Esophagus muscularis mucosa (tissue), 4 donors: ENCODE measurements at regions not wholly inside any gene's neighbourhood (a gene's known extent, or its start where the extent isn't known, plus 50 kb on each side); places are given as distances from the start of the nearest gene placed in this dataset.
"Not testable (repeated sequence)": the region's sequence is repeated elsewhere in the genome, so short reads cannot be mapped to it uniquely, and the experiment has no call there.

Experiments
- DNase-seq: peaks from one replicate; pipeline ENCODE4 v3.0.0-alpha.2; 2017; ENCODE audit errors: extremely low spot score
- H3K27ac ChIP-seq, 4 donors: fragments of 200-600 bp; sonication (generic); replicated peaks in 1 of 4; 1 replicate in 3 of 4; 2 replicates in 1 of 4; pipeline ENCODE4 v1.5.1; 2016 to 2019; ENCODE audit warnings: mild to moderate bottlenecking in 1 of 4
- H3K27me3 ChIP-seq, 4 donors: fragments of 200-600 bp; sonication (generic); one replicate each; pipeline versions ENCODE4 v1.5.1 to v1.6.0; 2016 to 2019
- H3K36me3 ChIP-seq, 4 donors: fragments of 200-600 bp; sonication (generic); one replicate each; pipeline ENCODE4 v1.5.1; 2016 to 2019
- H3K4me1 ChIP-seq, 4 donors: fragments of 200-600 bp; sonication (generic); one replicate each; pipeline ENCODE4 v1.5.1; 2016 to 2019
- H3K4me3 ChIP-seq, 4 donors: fragments of 200-600 bp; sonication (generic); 1 replicate in 2 of 4; 2 replicates in 2 of 4; pipeline ENCODE4 v1.5.1; 2016 to 2019; ENCODE audit warnings: mild to moderate bottlenecking in 4 of 4, moderate library complexity in 1 of 4
- H3K9me3 ChIP-seq, 4 donors: fragments of 200-600 bp; sonication (generic); 1 replicate in 3 of 4; 2 replicates in 1 of 4; pipeline ENCODE4 v1.5.1; 2016 to 2019
- CTCF ChIP-seq, 3 experiments: fragments of 200-600 bp in 2 of 3; fragments of 450-650 bp in 1 of 3; sonication (generic) in 2 of 3; IDR thresholded peaks; one replicate each; pipeline ENCODE4 v1.5.1; 2017 to 2019; ENCODE audit warnings: antibody characterized with exemption in 3 of 3, mild to moderate bottlenecking in 2 of 3, moderate library complexity in 1 of 3
- EP300 ChIP-seq: sonication (generic); formaldehyde crosslinking; IDR thresholded peaks from one replicate; pipeline ENCODE4 v1.6.1; 2017; ENCODE audit warnings: antibody characterized with exemption
- POLR2A ChIP-seq: fragments of 450-650 bp; IDR thresholded peaks from one replicate; pipeline ENCODE4 v1.6.1; 2017; ENCODE audit warnings: antibody characterized with exemption, moderate library complexity, mild to moderate bottlenecking, low read depth
- POLR2AphosphoS5 ChIP-seq, 2 donors: sonication (generic); formaldehyde crosslinking; IDR thresholded peaks; one replicate each; pipeline ENCODE4 v1.6.1; 2017; ENCODE audit warnings: antibody characterized with exemption in 2 of 2
- WGBS: methylation state at CpG from one replicate; pipeline ENCODE4 v1.1.5; 2018; 5-methylcytosine and 5-hydroxymethylcytosine counted together
- intact Hi-C: fragments of 100-400 bp; cut with DNase I; formaldehyde crosslinking; loops from one replicate; pipeline ENCODE4 v1.15.1; 2023

DNA sequence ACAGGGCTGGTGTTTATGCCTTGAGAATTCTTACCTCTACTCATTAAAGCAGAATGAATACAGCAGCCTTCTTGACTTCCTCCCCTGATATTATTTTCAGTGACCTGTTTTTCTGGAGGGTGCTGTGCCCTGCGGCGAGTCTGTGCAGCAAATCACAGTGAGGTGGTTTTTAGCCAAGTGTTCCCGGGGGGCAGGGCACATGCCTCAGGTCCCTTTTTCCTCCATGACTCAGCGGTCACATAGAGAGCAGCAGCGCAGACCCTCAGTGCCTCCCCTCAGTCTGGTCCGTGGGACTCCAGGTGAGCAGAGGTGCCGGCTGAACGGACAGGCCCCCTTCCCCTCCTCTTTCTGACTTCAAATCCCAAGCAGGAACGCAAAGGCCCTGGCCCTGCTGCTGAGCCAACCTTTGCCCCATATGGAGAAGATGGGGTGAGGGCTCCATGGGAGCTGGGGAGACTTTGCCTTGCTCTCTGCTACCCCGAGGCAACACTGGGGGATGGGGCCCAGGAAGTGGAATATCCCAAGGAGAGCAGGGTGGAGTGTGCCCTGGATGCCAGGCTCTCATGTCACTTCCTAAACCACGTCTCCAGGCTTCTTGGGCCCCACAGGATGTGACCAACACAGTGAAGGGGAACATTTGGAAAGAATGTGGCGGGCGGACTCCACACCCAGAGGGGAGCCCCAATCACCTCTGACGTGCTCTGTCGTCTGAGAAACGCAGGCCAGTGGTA lies 90.0 kb downstream of the DHRS2 start:
- Histone ChIP-seq H3K4me1 (no peaks in the 10 kb centered on the region), H3K9me3 (no peaks in the 10 kb centered on the region), H3K36me3 (no peaks in the 10 kb centered on the region), H3K27me3 (no peaks in the 10 kb centered on the region), H3K4me3 (no peak overlapping the region), H3K27ac (no peak overlapping the region)
- intact Hi-C loops, result no loop called here
- WGBS, result 81% methylated on average over 6 of the region's 16 CpGs
- no peak for DNase-seq
- TF ChIP-seq CTCF (IDR thresholded peaks at IDR 0.05) (no peak), POLR2A (no peak), POLR2AphosphoS5 (IDR thresholded peaks at IDR 0.05) (no peak), EP300 (no peak)

DNA sequence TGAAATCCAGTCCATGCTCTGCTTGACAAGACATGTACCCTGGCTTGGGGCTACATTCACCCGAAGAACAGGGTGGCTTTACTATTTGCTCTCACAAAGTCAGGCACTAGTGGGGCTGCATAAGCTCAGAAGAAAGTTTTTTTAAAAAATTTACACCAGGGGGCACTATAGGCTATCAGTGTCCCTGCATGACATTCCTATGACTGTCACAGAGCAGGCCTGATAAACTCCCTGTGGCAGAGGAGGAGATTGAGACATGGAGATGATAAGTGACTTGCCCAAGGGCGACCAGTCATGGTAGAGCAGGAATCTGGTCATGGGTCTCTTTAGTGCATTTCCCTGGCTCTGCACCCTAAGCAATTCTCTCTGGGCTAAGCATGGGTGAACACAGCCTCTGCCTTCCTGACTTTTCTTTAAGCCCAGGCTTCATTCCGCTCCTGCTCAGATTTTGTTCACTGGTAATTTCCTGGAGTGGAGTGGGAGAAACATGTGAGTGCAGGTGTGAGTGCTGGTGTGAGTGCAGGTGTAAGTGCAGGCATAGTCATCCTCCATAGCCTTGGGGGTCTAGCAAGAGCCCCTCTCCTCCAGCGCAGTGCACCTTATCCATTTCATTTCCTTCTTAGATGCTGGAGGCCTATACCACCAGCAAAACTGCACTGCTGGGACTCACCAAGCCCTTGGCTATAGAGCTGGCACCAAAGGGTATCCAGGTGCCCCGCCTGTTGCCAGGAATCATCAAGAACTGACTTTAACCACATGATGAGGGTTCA lies 91.6 kb downstream of the DHRS2 start:
- no peak overlapping the region for H3K27ac ChIP-seq
- intact Hi-C loops, result no loop called here
- no peaks in the 10 kb centered on the region for H3K27me3 ChIP-seq
- 91% methylated on average over 4 of the region's 5 CpGs for WGBS
- no peaks in the 10 kb centered on the region for H3K9me3 ChIP-seq
- no peak for DNase-seq
- H3K4me3 ChIP-seq, result no peak overlapping the region
- H3K4me1 ChIP-seq, result no peaks in the 10 kb centered on the region
- H3K36me3 ChIP-seq, result no peaks in the 10 kb centered on the region
- TF ChIP-seq POLR2AphosphoS5 (IDR thresholded peaks at IDR 0.05), result no peak

- intact Hi-C loops, result no loop called here
- H3K27ac ChIP-seq, result no peak overlapping the region
Observed at GRCh38 chr14:23728791-23729190, 92.6 kb downstream of the DHRS2 start.

GRCh38 chr14:23729720-23730387 lies 93.7 kb downstream of the DHRS2 start:
- Histone ChIP-seq H3K27me3 (no peaks in the 10 kb centered on the region), H3K4me1 (no peaks in the 10 kb centered on the region), H3K27ac (no peak overlapping the region), H3K36me3 (no peaks in the 10 kb centered on the region), H3K4me3 (no peak overlapping the region), H3K9me3 (no peaks in the 10 kb centered on the region)
- no peak for DNase-seq
- intact Hi-C loops, result loop anchor here (5.0 kb wide), 1 partner anchor 177 kb away; no protein-coding TSS in a partner anchor
- TF ChIP-seq CTCF (IDR thresholded peaks at IDR 0.05), result no peak
- TF ChIP-seq POLR2A, result no peak
- TF ChIP-seq POLR2AphosphoS5 (IDR thresholded peaks at IDR 0.05), result no peak
- TF ChIP-seq EP300, result no peak
- 85% methylated on average over 8 of the region's 8 CpGs for WGBS

More at GRCh38 chr14:23728791-23729190, 92.6 kb downstream of the DHRS2 start:
- Histone ChIP-seq H3K36me3 (no peaks in the 10 kb centered on the region), H3K27me3 (no peaks in the 10 kb centered on the region), H3K9me3 (no peaks in the 10 kb centered on the region), H3K4me3 (no peak overlapping the region), H3K4me1 (no peaks in the 10 kb centered on the region)
- TF ChIP-seq POLR2AphosphoS5 (IDR thresholded peaks at IDR 0.05) (no peak), POLR2A (no peak), EP300 (no peak), CTCF (IDR thresholded peaks at IDR 0.05) (no peak)
- no peak for DNase-seq
- WGBS, result 80% methylated on average over 3 of the region's 4 CpGs

DNA sequence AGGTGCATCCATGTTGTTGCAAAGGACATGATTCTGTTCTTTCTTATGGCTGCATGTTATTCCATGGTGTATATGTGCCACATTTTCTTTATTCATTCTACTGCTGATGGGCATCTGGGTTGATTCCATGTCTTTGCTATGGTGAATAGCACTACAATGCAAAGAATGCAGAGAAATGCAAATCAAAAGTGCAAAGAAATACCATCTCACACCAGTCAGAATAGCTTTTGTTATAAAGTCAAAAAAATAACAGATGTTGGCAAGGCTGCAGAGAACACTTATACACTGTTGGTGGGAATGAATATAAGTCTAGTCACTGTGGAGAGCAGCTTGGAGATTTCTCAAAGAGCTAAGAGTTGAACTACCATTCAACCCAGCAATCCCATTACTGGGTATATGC lies 99.2 kb downstream of the DHRS2 start:
- TF ChIP-seq CTCF (IDR thresholded peaks at IDR 0.05) (no peak), EP300 (no peak), POLR2AphosphoS5 (IDR thresholded peaks at IDR 0.05) (no peak), POLR2A (no peak)
- H3K4me3 ChIP-seq, result no peak overlapping the region
- no peaks in the 10 kb centered on the region for H3K27me3 ChIP-seq
- no peak for DNase-seq
- no peaks in the 10 kb centered on the region for H3K4me1 ChIP-seq
- intact Hi-C loops, result no loop called here
- H3K27ac ChIP-seq, result no peak overlapping the region
- H3K36me3 ChIP-seq, result no peaks in the 10 kb centered on the region
- H3K9me3 ChIP-seq, result peaks cover 0 to 3% (median 0%) of the 10 kb centered on the region in 4 donors

DNA sequence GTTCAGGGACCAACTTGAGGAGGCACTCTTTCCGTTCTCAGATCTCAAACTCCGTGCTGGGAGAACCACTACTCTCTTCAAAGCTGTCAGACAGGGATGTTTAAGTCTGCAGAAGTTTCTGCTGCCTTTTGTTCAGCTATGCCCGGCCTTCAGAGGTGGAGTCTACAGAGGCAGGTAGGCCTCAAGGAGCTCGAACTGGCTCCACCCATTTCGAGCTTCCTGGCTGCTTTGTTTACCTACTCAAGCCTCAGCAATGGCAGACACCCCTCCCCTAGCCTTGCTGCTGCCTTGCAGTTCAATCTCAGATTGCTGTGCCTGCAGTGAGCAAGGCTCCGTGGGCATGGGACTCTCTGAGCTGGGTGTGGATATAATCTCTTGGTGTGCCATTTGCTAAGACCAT lies 108.2 kb downstream of the DHRS2 start:
- H3K4me3 ChIP-seq, H3K36me3 ChIP-seq, H3K4me1 ChIP-seq, DNase-seq, H3K27ac ChIP-seq, H3K27me3 ChIP-seq, intact Hi-C loops, H3K9me3 ChIP-seq: not testable (repeated sequence)
- 69% methylated on average over 4 of the region's 6 CpGs for WGBS
